ENCODE measurements at regions not wholly inside any gene's neighbourhood (a gene's known extent, or its start where the extent isn't known, plus 50 kb on each side); places are given as distances from the start of the nearest gene placed in this dataset.

- Histone ChIP-seq H3K9me2 (ENCODE audit: insufficient read depth, low read length) (no peaks in the 10 kb centered on the region), H3K4me3 (ENCODE audit: low read length) (no peak overlapping the region), H3K27ac (ENCODE audit: low read length) (no peak overlapping the region), H3K36me3 (ENCODE audit: insufficient read depth, low read length) (no peaks in the 10 kb centered on the region), H3K79me2 (replicated peaks; ENCODE audit: insufficient read depth, low read length) (no peaks in the 10 kb centered on the region), H3F3A (ENCODE audit: insufficient read depth, low read length, poor library complexity, severe bottlenecking) (no peaks in the 10 kb centered on the region), H3K9me3 (ENCODE audit: low read length) (no peaks in the 10 kb centered on the region), H3K4me2 (ENCODE audit: low read length) (no peak overlapping the region), H2AFZ (ENCODE audit: low read depth, low read length) (no peak overlapping the region), H4K20me1 (ENCODE audit: insufficient read depth) (no peaks in the 10 kb centered on the region), H3K27me3 (ENCODE audit: insufficient read depth, low read depth, low read length) (no peaks in the 10 kb centered on the region), H3K9ac (ENCODE audit: low read length) (no peak overlapping the region)
- no peak for TF ChIP-seq TAF1 (IDR thresholded peaks at IDR 0.05; ENCODE audit: low read depth)
- peak; percentile 98 for TF ChIP-seq SMC3 (conservative IDR thresholded peaks at IDR 0.05; ENCODE audit: poor library complexity)
- peak; percentile 88 for TF ChIP-seq CTCF (IDR thresholded peaks at IDR 0.05; ENCODE audit: poor library complexity, severe bottlenecking)
- peak; percentile 96 for TF ChIP-seq RAD21 (conservative IDR thresholded peaks at IDR 0.05)
These were observed 133.0 kb upstream of the TUT7 start for GRCh38 chr9:86486891-86487837.

- no peaks in the 10 kb centered on the region for H3K27me3 ChIP-seq (ENCODE audit: insufficient read depth, low read depth, low read length)
- H3K4me3 ChIP-seq (ENCODE audit: low read length) = no peak overlapping the region
- no peak overlapping the region for H3K4me2 ChIP-seq (ENCODE audit: low read length)
- H3K36me3 ChIP-seq (ENCODE audit: insufficient read depth, low read length) = no peaks in the 10 kb centered on the region
- TF ChIP-seq REST (IDR thresholded peaks at IDR 0.05; ENCODE audit: borderline replicate concordance) (no peak), SMC3 (conservative IDR thresholded peaks at IDR 0.05; ENCODE audit: poor library complexity) (no peak), EP300 (conservative IDR thresholded peaks at IDR 0.05; ENCODE audit: poor library complexity, severe bottlenecking) (no peak), POLR2AphosphoS5 (IDR thresholded peaks at IDR 0.05) (no peak), MXI1 (conservative IDR thresholded peaks at IDR 0.05; ENCODE audit: poor library complexity, severe bottlenecking) (no peak), TAF1 (IDR thresholded peaks at IDR 0.05; ENCODE audit: low read depth) (no peak), CTCF (IDR thresholded peaks at IDR 0.05; ENCODE audit: poor library complexity, severe bottlenecking) (no peak), EZH2 (IDR thresholded peaks at IDR 0.05; ENCODE audit: borderline replicate concordance, insufficient read depth, low read length, poor library complexity, severe bottlenecking) (no peak), RAD21 (conservative IDR thresholded peaks at IDR 0.05) (no peak)
- H3K9ac ChIP-seq (ENCODE audit: low read length) = no peak overlapping the region
- H3K79me2 ChIP-seq (replicated peaks; ENCODE audit: insufficient read depth, low read length) = no peaks in the 10 kb centered on the region
- no peak overlapping the region for H3K27ac ChIP-seq (ENCODE audit: low read length)
- no peaks in the 10 kb centered on the region for H3K9me2 ChIP-seq (ENCODE audit: insufficient read depth, low read length)
- no peaks in the 10 kb centered on the region for H3F3A ChIP-seq (ENCODE audit: insufficient read depth, low read length, poor library complexity, severe bottlenecking)
- H2AFZ ChIP-seq (ENCODE audit: low read depth, low read length) = no peak overlapping the region
- H3K9me3 ChIP-seq (ENCODE audit: low read length) = no peaks in the 10 kb centered on the region
- no peaks in the 10 kb centered on the region for H4K20me1 ChIP-seq (ENCODE audit: insufficient read depth)
These were observed 131.1 kb upstream of the TUT7 start for GRCh38 chr9:86485359-86485758.

Measured in neural cell (in vitro differentiated cells).